DMS114 treated with DMSO at 0.1 percent for 48 hours (cell line): ENCODE measurements at regions not wholly inside any gene's neighbourhood (a gene's known extent, or its start where the extent isn't known, plus 50 kb on each side); places are given as distances from the start of the nearest gene placed in this dataset.

ENCODE experiments used
- DNase-seq: peaks from one replicate; lab custom pipeline; 2025; ENCODE audit not compliant: unreplicated experiment; lab: John Stamatoyannopoulos, UW

DNA sequence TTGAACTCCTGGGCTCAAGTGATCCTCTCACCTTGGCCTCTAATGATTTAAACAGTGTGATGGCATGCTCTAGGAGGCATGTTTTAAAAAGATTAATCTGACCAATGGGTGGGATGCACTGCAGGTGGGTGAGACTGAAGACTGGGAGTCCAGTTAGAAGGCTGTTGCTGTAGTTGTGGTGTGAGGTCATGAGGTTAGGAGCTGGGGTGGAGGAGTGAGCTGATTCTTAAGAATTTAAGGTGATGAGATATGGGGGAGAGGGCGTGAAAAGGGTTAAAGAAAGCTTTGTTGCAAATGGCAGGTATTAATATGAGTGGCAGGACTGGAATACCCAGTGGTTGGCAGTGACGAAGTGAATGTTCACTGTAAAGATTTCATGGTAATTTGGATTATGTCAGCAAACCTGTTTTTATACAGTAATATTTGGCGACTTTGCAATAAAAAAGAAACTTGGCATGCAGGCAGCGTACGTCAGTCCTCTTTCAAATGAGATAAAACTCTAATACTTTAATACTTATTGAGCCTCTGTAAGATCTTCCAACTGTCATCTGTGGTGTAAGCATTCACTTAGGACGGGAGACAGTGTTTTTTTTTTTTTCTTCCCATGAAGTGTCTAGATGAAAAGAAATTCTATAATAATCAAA is 72.8 kb upstream of the MTPN start:
- no peak for DNase-seq

DNA sequence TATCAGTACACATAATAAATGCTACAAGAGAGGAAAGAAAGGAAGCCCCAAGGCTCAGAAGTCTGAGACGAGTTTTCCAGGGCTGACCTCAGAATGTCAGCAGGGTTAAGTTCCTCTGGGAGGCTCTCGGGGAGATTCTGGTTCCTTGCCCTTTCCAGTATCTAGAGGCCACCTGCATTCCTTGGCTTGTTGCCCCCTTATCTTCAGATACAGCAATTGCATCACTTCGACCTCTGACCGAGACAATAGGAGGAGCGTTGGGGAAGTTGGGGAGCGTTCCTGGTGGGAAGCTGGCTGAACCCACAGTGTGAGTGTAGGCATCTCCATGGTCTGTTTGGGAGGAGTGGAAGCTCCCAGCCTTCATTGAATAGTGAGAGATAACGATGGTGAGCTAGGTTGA is 72.0 kb upstream of the MTPN start:
- no peak for DNase-seq

DNA sequence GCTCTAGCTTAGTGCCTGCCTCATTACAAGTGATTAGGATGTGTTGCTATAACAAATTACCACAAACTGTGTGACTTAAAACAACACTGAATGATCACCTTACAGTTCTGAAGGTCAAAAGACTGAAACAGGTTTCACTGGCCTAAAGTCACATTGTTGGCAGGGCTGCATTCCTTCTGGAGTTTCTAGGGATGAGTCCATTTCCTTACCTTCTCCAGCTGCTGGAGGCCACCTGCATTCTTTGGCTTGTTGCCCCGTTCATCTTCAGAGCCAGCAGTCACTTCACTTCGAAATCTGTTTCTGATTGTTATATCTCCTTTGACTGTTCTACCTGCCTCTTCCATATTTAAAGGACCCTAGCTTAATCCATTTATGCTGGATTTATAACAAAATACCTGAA is 69.4 kb upstream of the MTPN start:
- no peak for DNase-seq

DNA sequence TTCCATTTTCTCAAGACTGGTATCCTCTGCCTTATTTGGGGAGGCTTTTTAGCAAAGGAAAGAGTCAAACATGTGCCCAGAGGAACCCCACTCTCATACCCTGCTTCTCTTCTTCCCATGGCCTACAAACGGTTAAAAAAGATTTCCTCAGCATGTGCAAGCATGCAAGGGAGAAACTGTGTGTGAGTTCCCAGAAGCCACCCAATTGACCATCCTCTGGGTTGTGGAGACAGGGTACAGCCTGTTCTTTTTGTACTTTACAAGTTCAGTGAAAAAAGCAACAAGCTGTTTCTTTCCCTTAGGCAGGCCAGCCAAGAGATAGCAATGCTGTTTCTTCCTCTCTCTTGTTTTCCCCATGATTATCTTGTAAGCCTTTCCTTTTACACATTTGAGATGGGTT is 68.8 kb upstream of the MTPN start:
- no peak for DNase-seq

DNA sequence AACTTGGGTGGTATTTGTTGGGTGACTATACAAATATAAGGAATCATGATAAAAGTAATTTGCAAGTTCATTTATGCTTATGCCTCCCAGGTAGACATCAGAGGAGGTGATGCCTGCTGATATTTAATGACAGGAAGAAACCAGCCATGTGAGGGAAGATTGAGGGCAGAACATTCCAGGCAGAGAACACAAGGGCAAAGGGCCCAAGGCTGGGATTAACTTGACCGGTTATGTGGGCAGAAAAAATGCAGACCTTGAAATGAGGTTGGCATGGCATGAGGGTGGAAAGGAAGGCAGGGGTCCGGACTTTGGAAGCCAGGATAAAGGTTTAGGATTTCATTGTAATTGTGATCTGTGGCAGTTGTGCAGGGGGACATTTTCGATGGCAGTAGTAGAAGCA is 68.0 kb upstream of the MTPN start:
- DNase-seq: no peak

DNA sequence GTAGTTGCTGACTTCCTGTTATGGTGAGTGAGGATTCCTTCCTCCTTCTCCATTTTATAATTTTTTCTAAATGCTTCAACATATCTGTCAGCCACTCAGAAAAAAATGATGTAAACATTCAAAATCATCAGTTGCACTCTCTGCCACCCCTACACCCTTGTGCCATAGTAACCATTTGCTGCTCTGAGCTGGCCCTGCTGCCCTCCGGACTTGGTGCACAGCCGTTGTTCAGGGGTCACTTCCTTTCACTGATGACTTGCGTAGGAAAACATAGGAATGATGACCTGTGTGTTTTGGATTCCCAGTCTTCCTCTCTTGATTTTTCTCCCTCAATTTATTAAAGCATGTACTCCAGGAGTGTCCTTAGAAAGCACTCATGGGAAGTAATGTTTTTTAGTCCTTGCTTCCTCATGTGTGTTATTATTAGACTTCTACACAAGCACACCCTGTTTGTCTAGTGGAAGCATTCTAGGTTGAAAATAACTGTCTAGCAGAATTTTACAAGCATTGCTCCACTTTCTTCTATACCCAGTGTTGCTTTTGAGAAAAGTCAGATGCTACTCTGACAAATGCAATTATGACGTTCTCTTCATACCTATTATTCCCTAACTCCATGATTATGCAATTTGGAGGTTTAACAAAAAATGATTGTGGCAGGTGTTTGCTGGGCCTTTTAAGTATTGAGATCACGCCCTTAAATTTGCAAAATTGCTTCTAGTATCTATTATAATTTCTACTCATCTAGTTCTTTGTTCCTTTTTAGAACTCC is 62.6 kb upstream of the MTPN start:
- DNase-seq: no peak

DNA sequence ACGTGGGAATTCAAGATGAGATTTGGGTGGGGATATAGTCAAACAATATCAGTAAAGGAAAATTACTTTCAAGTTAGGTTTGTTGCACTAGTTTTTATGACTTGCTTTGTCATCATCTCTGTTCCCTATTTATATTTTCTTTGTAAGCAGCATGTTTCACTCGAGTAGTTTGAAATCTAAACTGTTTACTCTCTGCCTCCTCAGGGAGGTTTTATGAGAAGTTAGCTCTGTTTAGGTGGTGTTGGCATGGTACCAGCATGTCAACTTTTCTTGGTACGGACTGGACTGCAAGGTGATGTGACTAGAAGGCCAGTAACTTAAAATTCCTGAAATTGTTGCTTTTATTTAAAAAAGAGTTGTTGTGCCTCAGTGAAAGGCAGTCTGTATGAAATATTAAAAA is 59.2 kb upstream of the MTPN start:
- no peak for DNase-seq

DNA sequence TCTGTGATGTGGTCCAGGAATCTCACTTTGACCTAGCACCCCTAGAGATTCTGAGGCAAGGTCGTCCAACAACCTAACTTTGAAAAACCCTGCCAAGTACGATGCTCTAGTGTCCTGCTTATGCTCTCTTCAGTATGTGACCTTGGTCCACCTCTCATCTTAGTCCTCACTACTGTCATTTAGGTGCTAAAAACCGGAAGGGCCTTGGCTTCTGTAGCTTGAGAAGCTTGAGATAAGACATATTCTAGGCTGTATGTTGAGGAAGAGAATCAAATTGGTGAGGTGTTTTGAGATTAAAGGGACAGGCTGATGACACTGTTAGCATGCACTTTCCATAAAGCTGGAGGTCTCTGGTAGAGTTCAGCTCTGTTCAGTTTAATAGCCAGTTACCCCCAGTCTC is 57.0 kb upstream of the MTPN start:
- DNase-seq: no peak

DNA sequence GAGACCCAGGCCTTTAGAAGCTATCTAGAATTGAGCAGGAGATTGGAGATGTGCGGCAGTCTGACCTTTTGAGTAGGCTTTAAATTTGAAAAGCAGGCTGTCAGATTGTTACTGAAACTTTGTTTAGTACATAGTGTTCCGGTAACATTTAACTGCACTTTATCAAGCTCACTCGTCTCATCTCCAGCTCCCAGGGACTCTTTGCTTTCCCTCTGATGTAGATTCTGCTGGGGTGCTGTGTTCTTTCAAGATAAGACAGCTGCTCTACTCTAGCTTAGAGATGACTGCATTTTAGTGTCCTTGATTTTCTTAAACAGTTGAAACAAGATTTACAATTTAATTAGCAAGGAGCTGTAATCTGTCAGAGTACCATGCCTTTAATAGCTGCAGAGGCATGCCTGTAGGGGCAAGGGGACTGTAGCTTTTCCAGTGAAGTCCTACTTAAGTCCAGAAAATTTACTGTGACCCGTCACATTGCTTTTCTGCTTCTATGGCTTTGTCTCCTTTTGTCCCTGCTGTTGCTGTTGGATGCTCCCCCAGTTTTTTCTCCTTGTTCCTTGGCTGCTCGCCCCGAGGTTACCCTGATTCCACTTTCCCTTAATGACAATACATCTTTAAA is 56.4 kb upstream of the MTPN start:
- no peak for DNase-seq

DNA sequence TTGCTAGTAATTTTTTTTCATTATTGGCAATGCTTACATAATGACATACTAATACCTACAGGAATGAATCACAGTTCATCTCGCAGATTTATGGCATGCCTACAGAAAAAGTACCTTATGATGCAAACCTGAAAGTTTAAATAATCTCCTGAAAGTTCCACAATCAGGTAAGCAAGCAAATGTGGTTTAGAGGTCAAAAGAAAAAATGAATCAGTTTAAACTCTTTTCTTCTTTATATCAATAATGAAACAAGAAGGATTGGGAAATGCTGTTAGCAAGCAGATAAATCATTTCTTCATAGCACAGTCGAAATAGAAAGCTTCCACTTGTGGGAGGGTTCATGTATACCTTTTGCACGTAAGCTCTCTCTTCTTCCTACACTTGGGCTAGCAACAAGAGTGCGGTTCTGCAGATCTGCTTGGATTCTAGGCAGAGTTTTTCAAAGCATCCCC is 53.7 kb upstream of the MTPN start:
- DNase-seq: no peak

DNA sequence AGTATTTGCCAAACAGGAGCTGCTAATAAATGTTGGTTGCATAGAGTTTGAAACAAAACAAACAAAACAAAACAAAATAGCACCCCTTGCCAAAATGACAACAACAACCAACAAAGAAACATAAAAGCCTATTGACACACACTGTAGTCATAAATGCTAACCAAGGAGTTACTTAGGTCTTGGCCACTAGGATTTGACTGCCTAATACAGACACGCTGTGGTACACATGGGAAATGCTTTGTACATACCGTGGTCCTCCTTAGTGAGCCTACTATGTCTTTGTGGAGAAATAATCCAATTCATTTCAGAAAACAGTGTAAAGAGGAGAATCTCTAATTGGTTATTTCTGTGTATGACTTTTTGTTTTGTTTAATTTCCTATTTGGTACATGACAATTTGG is 53.2 kb upstream of the MTPN start:
- DNase-seq: no peak

DNA sequence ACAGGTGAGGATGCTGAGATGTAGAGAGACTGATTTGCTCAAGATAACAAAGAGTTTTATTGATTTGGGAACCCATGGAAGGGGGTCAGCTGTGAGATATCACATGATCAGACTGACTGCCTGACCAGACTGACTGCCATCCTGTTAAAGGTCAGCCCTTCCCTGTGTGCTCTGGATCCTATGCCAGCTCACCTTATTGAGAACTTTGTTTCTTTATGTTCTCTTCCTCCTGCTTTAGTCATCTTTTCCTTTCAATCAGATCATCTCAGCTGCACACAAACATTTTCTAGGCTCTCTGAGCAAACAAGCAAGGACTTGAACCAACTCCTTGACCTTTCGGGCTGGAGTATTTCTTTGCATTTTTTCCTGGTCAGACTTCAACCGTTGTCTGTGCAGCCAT is 50.0 kb upstream of the MTPN start:
- DNase-seq: no peak
